ENCODE measurements at regions not wholly inside any gene's neighbourhood (a gene's known extent, or its start where the extent isn't known, plus 50 kb on each side); places are given as distances from the start of the nearest gene placed in this dataset.

GRCh38 chr2:20541651-20542050 lies 94.8 kb downstream of the RHOB start:
- WGBS (ENCODE audit: insufficient coverage, low coverage, missing lambda C conversion rate) = 21% methylated on average over 5 of the region's 5 CpGs
- Histone ChIP-seq H4K20me1 (replicated peaks; ENCODE audit: control insufficient read depth, insufficient read depth, low read length) (no peaks in the 10 kb centered on the region; the same call in 1 of the 2 replicates), H3K79me2 (ENCODE audit: control insufficient read depth, insufficient read depth, low read length) (no peaks in the 10 kb centered on the region), H3K4me2 (ENCODE audit: insufficient read depth, low read length) (no peak overlapping the region), H3K4me1 (replicated peaks in 1 of 2; ENCODE audit: control insufficient read depth in 2 of 2, insufficient read depth in 2 of 2, low read length in 2 of 2) (peaks cover 17 to 20% of the 10 kb centered on the region in 2 experiments; a peak in 4 of 5 replicates), H3K27ac (ENCODE audit: extremely low read depth, low read depth, low read length) (no peak overlapping the region), H3K9ac (ENCODE audit: insufficient read depth in 1 of 2, low read depth in 2 of 2, low read length in 2 of 2) (no peak overlapping the region), H3K36me3 (ENCODE audit: control insufficient read depth, insufficient read depth, low read length) (no peaks in the 10 kb centered on the region), H3K27me3 (ENCODE audit: control insufficient read depth in 2 of 2, insufficient read depth in 2 of 2, low read length in 2 of 2) (peaks cover 7 to 36% of the 10 kb centered on the region in 2 experiments; a peak in 4 of 5 replicates), H3K9me1 (ENCODE audit: control insufficient read depth, insufficient read depth, low read length) (no peaks in the 10 kb centered on the region), H3K9me3 (replicated peaks; ENCODE audit: control insufficient read depth, insufficient read depth, low read depth, low read length) (no peaks in the 10 kb centered on the region), H2AFZ (ENCODE audit: low read depth, low read length) (no peak overlapping the region), H3K4me3 (no peak overlapping the region)
- ChIA-PET CTCF (ENCODE audit: low intra/inter-chr PET ratio) (no interaction called here), POLR2A (no interaction called here)
- ATAC-seq (no peak), FAIRE-seq (no peak), DNase-seq (ENCODE audit: extremely low read depth in 1 of 4, low spot score in 3 of 4) (no peak)
- intact Hi-C loops (cut with micrococcal nuclease) = no loop called here
- no TSS peak for BruUV-seq (replicated peaks)
- in situ Hi-C loops (cut with MboI) = no loop called here
- TF ChIP-seq CBX2 (IDR thresholded peaks at IDR 0.05; ENCODE audit: insufficient read depth, low read length, poor library complexity, severe bottlenecking) (no peak), TRIM28 (IDR thresholded peaks at IDR 0.05) (no peak), TEAD2 (tag; IDR thresholded peaks at IDR 0.05) (no peak), SAFB (IDR thresholded peaks at IDR 0.05; ENCODE audit: borderline replicate concordance, low read depth, low read length) (no peak), ZBTB49 (CRISPR knock-in tag; IDR thresholded peaks at IDR 0.05; ENCODE audit: borderline replicate concordance) (no peak), MITF (IDR thresholded peaks at IDR 0.05) (no peak), ATF7 (IDR thresholded peaks at IDR 0.05) (no peak), CUX1 (CRISPR knock-in tag; IDR thresholded peaks at IDR 0.05) (no peak), ZNF324 (CRISPR knock-in tag; IDR thresholded peaks at IDR 0.05) (no peak), PRMT5 (CRISPR knock-in tag; IDR thresholded peaks at IDR 0.05) (no peak), KLF13 (tag; IDR thresholded peaks at IDR 0.05; ENCODE audit: borderline replicate concordance, low read depth) (no peak), ZBTB7A (IDR thresholded peaks at IDR 0.05; ENCODE audit: borderline replicate concordance, control insufficient read depth, low read depth, low read length) (no peak), ZNF23 (CRISPR knock-in tag; IDR thresholded peaks at IDR 0.05) (no peak), DNMT1 (IDR thresholded peaks at IDR 0.05) (no peak), ZNF263 (CRISPR knock-in tag; IDR thresholded peaks at IDR 0.05; ENCODE audit: borderline replicate concordance) (no peak), ZNF445 (CRISPR knock-in tag; IDR thresholded peaks at IDR 0.05; ENCODE audit: low read depth) (no peak)
